ENCODE measurements at regions not wholly inside any gene's neighbourhood (a gene's known extent, or its start where the extent isn't known, plus 50 kb on each side); places are given as distances from the start of the nearest gene placed in this dataset.

- H2BK5ac ChIP-seq (ENCODE audit: low read depth, low read length) = no peak overlapping the region
- H3K9ac ChIP-seq (replicated peaks in 1 of 4; ENCODE audit: extremely low read depth in 1 of 4, low read depth in 3 of 4, low read length in 3 of 4) = no peak overlapping the region
- no peak overlapping the region for H2BK120ac ChIP-seq (replicated peaks; ENCODE audit: low read depth, low read length)
- H3K9me3 ChIP-seq (ENCODE audit: insufficient read depth in 2 of 2, low read depth in 1 of 2, low read length in 1 of 2) = no peaks in the 10 kb centered on the region
- no peaks in the 10 kb centered on the region for H4K20me1 ChIP-seq (replicated peaks in 1 of 2; ENCODE audit: control insufficient read depth in 1 of 2, insufficient read depth in 2 of 2, low read length in 2 of 2)
- no peak for DNase-seq (ENCODE audit: low read depth in 1 of 2, low spot score in 2 of 2)
- no peak for TF ChIP-seq POLR2AphosphoS5 (IDR thresholded peaks at IDR 0.05; ENCODE audit: low read depth, low read length)
- TF ChIP-seq KDM5A (IDR thresholded peaks at IDR 0.05; ENCODE audit: low read length) = no peak
- TF ChIP-seq CTCF (IDR thresholded peaks at IDR 0.05; ENCODE audit: control extremely low read depth in 1 of 3, insufficient read depth in 1 of 3, low read depth in 1 of 3, low read length in 3 of 3) = no peak
- no peak for TF ChIP-seq JUND (IDR thresholded peaks at IDR 0.05; ENCODE audit: low read length)
- TF ChIP-seq CREB1 (IDR thresholded peaks at IDR 0.05) = no peak
- no peak for TF ChIP-seq ATF3 (IDR thresholded peaks at IDR 0.05; ENCODE audit: insufficient read depth, low read depth, low read length)
- no peak for TF ChIP-seq RAD21 (IDR thresholded peaks at IDR 0.05 in 1 of 2, conservative IDR thresholded peaks at IDR 0.05 in 1 of 2; ENCODE audit: low read depth in 2 of 2, low read length in 2 of 2)
- no peak for TF ChIP-seq KDM1A (IDR thresholded peaks at IDR 0.05; ENCODE audit: borderline replicate concordance, low read length)
- TF ChIP-seq RXRA (IDR thresholded peaks at IDR 0.05; ENCODE audit: insufficient read depth, low read depth, low read length) = no peak
- no peak overlapping the region for H3K4me2 ChIP-seq (ENCODE audit: insufficient read depth in 1 of 2, low read depth in 2 of 2, low read length in 2 of 2)
- H3K36me3 ChIP-seq (ENCODE audit: control insufficient read depth in 2 of 4, insufficient read depth in 4 of 4, low read length in 3 of 4) = no peaks in the 10 kb centered on the region
- H2BK12ac ChIP-seq (ENCODE audit: low read depth, low read length) = no peak overlapping the region
- FAIRE-seq = no peak
- H4K8ac ChIP-seq (ENCODE audit: extremely low read depth, insufficient read depth, low read length) = no peak overlapping the region
- no peak overlapping the region for H3K27ac ChIP-seq (ENCODE audit: low read depth, low read length)
- H4K91ac ChIP-seq (replicated peaks; ENCODE audit: insufficient read length, low read length) = no peak overlapping the region
- no peak overlapping the region for H2BK20ac ChIP-seq (ENCODE audit: low read length)
- peaks cover 0 to 9% (median 5%) of the 10 kb centered on the region in 4 experiments; a peak in 6 of 7 replicates for H3K4me1 ChIP-seq (replicated peaks in 1 of 4; ENCODE audit: control insufficient read depth in 3 of 4, insufficient read depth in 4 of 4, low read length in 3 of 4)
- no peaks in the 10 kb centered on the region for H3K27me3 ChIP-seq (replicated peaks in 1 of 4; ENCODE audit: control insufficient read depth in 3 of 4, extremely low read depth in 1 of 4, insufficient read depth in 3 of 4, low read length in 3 of 4)
- H3K79me1 ChIP-seq (ENCODE audit: low read depth, low read length) = no peaks in the 10 kb centered on the region
- no peak overlapping the region for H3K14ac ChIP-seq (ENCODE audit: insufficient read length)
- H3K23ac ChIP-seq (ENCODE audit: insufficient read length) = no peak overlapping the region
- ChIA-PET CTCF (ENCODE audit: partially characterized antibody) (no interaction called here), POLR2A (ENCODE audit: partially characterized antibody) (interaction anchor here (0.7 kb wide), 1 partner anchor 63 kb away, joined by 3 read pairs; no protein-coding TSS in a partner anchor)
- 95% methylated on average over 3 of the region's 3 CpGs; no CpG with 5 or more reads in 1 of the 2 experiments for WGBS, 2 experiments (ENCODE audit: extremely low coverage in 1 of 2, insufficient coverage in 1 of 2, insufficient read length in 1 of 2, insufficient replicate concordance in 2 of 2, low coverage in 1 of 2, low lambda C conversion rate in 2 of 2, missing lambda C conversion rate in 1 of 2)
- no peak overlapping the region for H2AK5ac ChIP-seq (ENCODE audit: low read depth, low read length)
- no peak overlapping the region for H3K18ac ChIP-seq (ENCODE audit: extremely low read depth, low read length)
- H4K5ac ChIP-seq (ENCODE audit: insufficient read length, low read depth, low read length) = no peak overlapping the region
- H3K79me2 ChIP-seq (ENCODE audit: control insufficient read depth in 1 of 2, insufficient read depth in 2 of 2, low read length in 2 of 2) = no peaks in the 10 kb centered on the region
- H2AFZ ChIP-seq (ENCODE audit: low read length) = no peak overlapping the region
- H3K23me2 ChIP-seq (ENCODE audit: low read depth, low read length) = no peaks in the 10 kb centered on the region
- no peak overlapping the region for H2BK15ac ChIP-seq (ENCODE audit: low read length)
- H3K4ac ChIP-seq (replicated peaks; ENCODE audit: insufficient read length, low read depth, low read length) = no peak overlapping the region
- H3K4me3 ChIP-seq (ENCODE audit: extremely low read depth in 1 of 4, insufficient read depth in 2 of 4, low read depth in 3 of 4, low read length in 4 of 4) = no peak overlapping the region
- H3K56ac ChIP-seq (replicated peaks; ENCODE audit: insufficient read length, low read depth, low read length) = no peak overlapping the region
Observed at GRCh38 chr10:33861833-33862232, 527.4 kb upstream of the NRP1 start.

Measured in H1 (cell line).